Esophagus muscularis mucosa (tissue), 4 donors: ENCODE measurements at regions not wholly inside any gene's neighbourhood (a gene's known extent, or its start where the extent isn't known, plus 50 kb on each side); places are given as distances from the start of the nearest gene placed in this dataset.

ENCODE experiments used
- DNase-seq: peaks from one replicate; pipeline ENCODE4 v3.0.0-alpha.2; 2017; ENCODE audit errors: extremely low spot score
- H3K27ac ChIP-seq, 4 donors: fragments of 200-600 bp; sonication (generic); replicated peaks in 1 of 4; 1 replicate in 3 of 4; 2 replicates in 1 of 4; pipeline ENCODE4 v1.5.1; 2016 to 2019; ENCODE audit warnings: mild to moderate bottlenecking in 1 of 4
- H3K27me3 ChIP-seq, 4 donors: fragments of 200-600 bp; sonication (generic); one replicate each; pipeline versions ENCODE4 v1.5.1 to v1.6.0; 2016 to 2019
- H3K36me3 ChIP-seq, 4 donors: fragments of 200-600 bp; sonication (generic); one replicate each; pipeline ENCODE4 v1.5.1; 2016 to 2019
- H3K4me1 ChIP-seq, 4 donors: fragments of 200-600 bp; sonication (generic); one replicate each; pipeline ENCODE4 v1.5.1; 2016 to 2019
- H3K4me3 ChIP-seq, 4 donors: fragments of 200-600 bp; sonication (generic); 1 replicate in 2 of 4; 2 replicates in 2 of 4; pipeline ENCODE4 v1.5.1; 2016 to 2019; ENCODE audit warnings: mild to moderate bottlenecking in 4 of 4, moderate library complexity in 1 of 4
- H3K9me3 ChIP-seq, 4 donors: fragments of 200-600 bp; sonication (generic); 1 replicate in 3 of 4; 2 replicates in 1 of 4; pipeline ENCODE4 v1.5.1; 2016 to 2019
- EP300 ChIP-seq: sonication (generic); formaldehyde crosslinking; IDR thresholded peaks from one replicate; pipeline ENCODE4 v1.6.1; 2017; ENCODE audit warnings: antibody characterized with exemption
- POLR2A ChIP-seq: fragments of 450-650 bp; IDR thresholded peaks from one replicate; pipeline ENCODE4 v1.6.1; 2017; ENCODE audit warnings: antibody characterized with exemption, moderate library complexity, mild to moderate bottlenecking, low read depth
- POLR2AphosphoS5 ChIP-seq, 2 donors: sonication (generic); formaldehyde crosslinking; IDR thresholded peaks; one replicate each; pipeline ENCODE4 v1.6.1; 2017; ENCODE audit warnings: antibody characterized with exemption in 2 of 2
- WGBS: methylation state at CpG from one replicate; pipeline ENCODE4 v1.1.5; 2018; 5-methylcytosine and 5-hydroxymethylcytosine counted together
- intact Hi-C: fragments of 100-400 bp; cut with DNase I; formaldehyde crosslinking; loops from one replicate; pipeline ENCODE4 v1.15.1; 2023
- TF ChIP-seq, protein P1 (sequence below), 3 experiments: fragments of 200-600 bp in 2 of 3; fragments of 450-650 bp in 1 of 3; sonication (generic) in 2 of 3; IDR thresholded peaks; one replicate each; pipeline ENCODE4 v1.5.1; 2017 to 2019; ENCODE audit warnings: antibody characterized with exemption in 3 of 3, mild to moderate bottlenecking in 2 of 3, moderate library complexity in 1 of 3

DNA sequence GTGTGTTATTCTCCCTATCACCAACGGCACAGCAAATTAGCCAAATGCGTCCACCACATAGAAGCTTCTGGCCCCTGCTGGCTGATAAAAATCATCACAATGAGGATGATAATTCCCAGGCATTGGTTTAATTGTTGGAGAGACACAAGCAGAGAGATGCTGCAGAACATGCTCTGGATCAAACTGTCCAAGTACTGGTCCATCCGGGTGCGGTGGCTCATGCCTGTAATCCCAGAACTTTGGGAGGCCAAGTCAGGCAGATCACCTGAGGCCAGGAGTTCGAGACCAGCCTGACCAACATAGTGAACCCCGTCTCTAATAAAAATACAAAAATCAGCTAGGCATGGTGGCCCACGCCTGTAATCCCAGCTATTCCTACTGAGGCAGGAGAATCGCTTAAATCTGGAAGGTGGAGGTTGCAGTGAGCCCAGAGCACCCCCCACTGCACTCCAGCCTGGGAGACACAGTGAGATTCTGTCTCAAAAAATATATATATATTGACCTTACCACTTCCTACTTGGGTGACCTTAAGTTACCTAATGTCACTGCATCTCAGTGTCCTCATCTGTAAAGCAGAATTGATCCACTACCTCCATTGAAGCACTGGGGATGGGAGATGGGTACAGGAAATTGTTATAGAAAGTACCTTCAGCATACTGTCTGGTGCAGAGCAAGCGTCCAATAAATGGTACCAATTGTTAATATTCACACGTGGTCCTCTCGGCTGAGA, 83.7 kb upstream of the EGLN3 start:
- Histone ChIP-seq H3K27me3 (no peaks in the 10 kb centered on the region), H3K27ac (no peak overlapping the region), H3K9me3 (no peaks in the 10 kb centered on the region), H3K4me1 (peaks cover 1 to 22% (median 12%) of the 10 kb centered on the region in 4 donors), H3K36me3 (no peaks in the 10 kb centered on the region), H3K4me3 (no peak overlapping the region)
- DNase-seq, result no peak
- TF ChIP-seq EP300 (no peak), POLR2AphosphoS5 (IDR thresholded peaks at IDR 0.05) (no peak), POLR2A (no peak)
- TF ChIP-seq, protein P1, sequence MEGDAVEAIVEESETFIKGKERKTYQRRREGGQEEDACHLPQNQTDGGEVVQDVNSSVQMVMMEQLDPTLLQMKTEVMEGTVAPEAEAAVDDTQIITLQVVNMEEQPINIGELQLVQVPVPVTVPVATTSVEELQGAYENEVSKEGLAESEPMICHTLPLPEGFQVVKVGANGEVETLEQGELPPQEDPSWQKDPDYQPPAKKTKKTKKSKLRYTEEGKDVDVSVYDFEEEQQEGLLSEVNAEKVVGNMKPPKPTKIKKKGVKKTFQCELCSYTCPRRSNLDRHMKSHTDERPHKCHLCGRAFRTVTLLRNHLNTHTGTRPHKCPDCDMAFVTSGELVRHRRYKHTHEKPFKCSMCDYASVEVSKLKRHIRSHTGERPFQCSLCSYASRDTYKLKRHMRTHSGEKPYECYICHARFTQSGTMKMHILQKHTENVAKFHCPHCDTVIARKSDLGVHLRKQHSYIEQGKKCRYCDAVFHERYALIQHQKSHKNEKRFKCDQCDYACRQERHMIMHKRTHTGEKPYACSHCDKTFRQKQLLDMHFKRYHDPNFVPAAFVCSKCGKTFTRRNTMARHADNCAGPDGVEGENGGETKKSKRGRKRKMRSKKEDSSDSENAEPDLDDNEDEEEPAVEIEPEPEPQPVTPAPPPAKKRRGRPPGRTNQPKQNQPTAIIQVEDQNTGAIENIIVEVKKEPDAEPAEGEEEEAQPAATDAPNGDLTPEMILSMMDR (IDR thresholded peaks at IDR 0.05), result no peak
- 92% methylated on average over 11 of the region's 11 CpGs for WGBS
- intact Hi-C loops, result no loop called here

DNA sequence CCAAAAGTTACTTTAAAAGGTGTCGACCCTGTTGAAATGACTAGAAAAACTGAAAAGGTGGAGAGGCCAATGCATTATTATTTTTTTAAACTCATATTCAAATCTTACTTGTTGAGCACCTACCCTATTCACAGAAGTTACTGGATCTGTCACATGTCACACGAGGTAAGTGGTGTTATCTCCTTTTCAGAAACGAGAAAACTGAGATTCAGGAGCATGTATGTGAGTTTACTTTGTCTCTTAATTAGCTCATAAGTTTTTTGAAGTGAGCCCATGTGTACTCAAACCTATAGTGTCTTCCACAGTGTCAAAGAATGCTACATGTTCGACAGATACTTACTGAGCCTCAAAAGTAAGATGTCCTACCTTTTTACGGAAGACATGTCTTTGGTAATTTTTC, 81.8 kb upstream of the EGLN3 start:
- TF ChIP-seq POLR2AphosphoS5 (IDR thresholded peaks at IDR 0.05), result no peak
- no peak for TF ChIP-seq EP300
- TF ChIP-seq POLR2A, result no peak
- TF ChIP-seq, protein P1 (IDR thresholded peaks at IDR 0.05), result no peak
- no peak for DNase-seq
- no peak overlapping the region for H3K4me3 ChIP-seq
- H3K36me3 ChIP-seq, result no peaks in the 10 kb centered on the region
- WGBS, result 85% methylated on average over 5 of the region's 5 CpGs
- H3K4me1 ChIP-seq, result peaks cover 4 to 27% (median 15%) of the 10 kb centered on the region in 4 donors
- H3K9me3 ChIP-seq, result no peaks in the 10 kb centered on the region
- H3K27me3 ChIP-seq, result no peaks in the 10 kb centered on the region
- intact Hi-C loops, result no loop called here
- H3K27ac ChIP-seq, result no peak overlapping the region

DNA sequence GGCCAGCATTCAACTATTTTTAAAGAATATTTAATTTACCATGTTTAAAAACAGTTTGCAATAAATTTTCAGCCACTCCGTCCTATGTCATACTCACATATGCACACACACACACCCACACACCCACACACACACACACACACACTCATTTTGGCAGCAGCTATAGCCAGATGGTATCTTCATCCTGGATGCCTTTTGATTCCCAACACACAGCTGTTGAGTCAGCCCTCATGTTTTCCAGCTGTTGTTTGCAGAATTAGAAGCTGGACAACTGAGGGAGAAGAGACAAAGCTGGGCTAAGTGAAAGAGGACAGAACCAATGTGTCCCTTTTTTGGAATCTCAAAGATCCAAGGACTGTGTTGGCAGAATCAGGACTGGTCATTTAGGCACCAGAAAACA, 80.0 kb upstream of the EGLN3 start:
- H3K9me3 ChIP-seq, result no peaks in the 10 kb centered on the region
- no peak for DNase-seq
- intact Hi-C loops, result no loop called here
- H3K4me1 ChIP-seq, result peaks cover 4 to 22% (median 14%) of the 10 kb centered on the region in 4 donors
- WGBS, result 35% methylated on average over 1 of the region's 1 CpG
- H3K36me3 ChIP-seq, result no peaks in the 10 kb centered on the region
- TF ChIP-seq, protein P1 (IDR thresholded peaks at IDR 0.05), result no peak
- peak in 1 of 2 donors; percentile 64 for TF ChIP-seq POLR2AphosphoS5 (IDR thresholded peaks at IDR 0.05)
- no peak for TF ChIP-seq EP300
- TF ChIP-seq POLR2A, result no peak
- peak overlapping the region; percentile 28 to 64 (median 51) for H3K27ac ChIP-seq
- H3K4me3 ChIP-seq, result no peak overlapping the region
- no peaks in the 10 kb centered on the region for H3K27me3 ChIP-seq

DNA sequence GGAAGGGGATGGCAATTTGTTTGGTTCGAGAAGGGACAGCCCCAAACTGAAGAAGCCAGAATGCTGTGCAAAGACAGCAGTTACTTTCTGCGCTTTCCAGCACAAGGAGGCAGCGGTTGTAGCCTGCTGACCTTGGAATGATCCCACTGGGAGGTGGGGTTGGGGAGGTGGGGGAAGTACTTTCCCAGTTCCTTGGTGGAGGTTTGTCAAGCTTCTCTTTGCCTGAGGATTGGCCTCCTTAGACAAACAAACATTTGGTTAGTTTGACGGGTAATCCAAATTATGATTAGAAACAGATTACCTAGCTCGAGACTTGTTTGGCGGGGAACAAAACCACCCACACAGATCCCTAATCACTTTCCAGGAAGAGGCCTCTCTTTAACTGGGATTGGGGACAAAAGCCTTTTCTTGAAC, 79.1 kb upstream of the EGLN3 start:
- Histone ChIP-seq H3K4me3 (no peak overlapping the region), H3K27me3 (no peaks in the 10 kb centered on the region), H3K9me3 (no peaks in the 10 kb centered on the region), H3K36me3 (no peaks in the 10 kb centered on the region), H3K27ac (peak overlapping the region; percentile 28 to 64 (median 51)), H3K4me1 (peaks cover 4 to 14% (median 10%) of the 10 kb centered on the region in 4 donors)
- DNase-seq, result no peak
- intact Hi-C loops, result no loop called here
- TF ChIP-seq POLR2AphosphoS5 (IDR thresholded peaks at IDR 0.05) (no peak), EP300 (no peak), POLR2A (no peak)
- TF ChIP-seq, protein P1 (IDR thresholded peaks at IDR 0.05), result no peak
- 65% methylated on average over 6 of the region's 6 CpGs for WGBS
